ENCODE measurements at regions not wholly inside any gene's neighbourhood (a gene's known extent, or its start where the extent isn't known, plus 50 kb on each side); places are given as distances from the start of the nearest gene placed in this dataset.
"Not testable (repeated sequence)": the region's sequence is repeated elsewhere in the genome, so short reads cannot be mapped to it uniquely, and the experiment has no call there.

GRCh38 chr16:59336136-59336695 lies 602.1 kb upstream of the GOT2 start:
- H3K4me3 ChIP-seq (ENCODE audit: low read depth, low read length): no peak overlapping the region
- TF ChIP-seq, protein P1, sequence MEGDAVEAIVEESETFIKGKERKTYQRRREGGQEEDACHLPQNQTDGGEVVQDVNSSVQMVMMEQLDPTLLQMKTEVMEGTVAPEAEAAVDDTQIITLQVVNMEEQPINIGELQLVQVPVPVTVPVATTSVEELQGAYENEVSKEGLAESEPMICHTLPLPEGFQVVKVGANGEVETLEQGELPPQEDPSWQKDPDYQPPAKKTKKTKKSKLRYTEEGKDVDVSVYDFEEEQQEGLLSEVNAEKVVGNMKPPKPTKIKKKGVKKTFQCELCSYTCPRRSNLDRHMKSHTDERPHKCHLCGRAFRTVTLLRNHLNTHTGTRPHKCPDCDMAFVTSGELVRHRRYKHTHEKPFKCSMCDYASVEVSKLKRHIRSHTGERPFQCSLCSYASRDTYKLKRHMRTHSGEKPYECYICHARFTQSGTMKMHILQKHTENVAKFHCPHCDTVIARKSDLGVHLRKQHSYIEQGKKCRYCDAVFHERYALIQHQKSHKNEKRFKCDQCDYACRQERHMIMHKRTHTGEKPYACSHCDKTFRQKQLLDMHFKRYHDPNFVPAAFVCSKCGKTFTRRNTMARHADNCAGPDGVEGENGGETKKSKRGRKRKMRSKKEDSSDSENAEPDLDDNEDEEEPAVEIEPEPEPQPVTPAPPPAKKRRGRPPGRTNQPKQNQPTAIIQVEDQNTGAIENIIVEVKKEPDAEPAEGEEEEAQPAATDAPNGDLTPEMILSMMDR (IDR thresholded peaks at IDR 0.05; ENCODE audit: insufficient read depth, low read length): no peak
- DNase-seq (ENCODE audit: low read depth): no peak

DNA sequence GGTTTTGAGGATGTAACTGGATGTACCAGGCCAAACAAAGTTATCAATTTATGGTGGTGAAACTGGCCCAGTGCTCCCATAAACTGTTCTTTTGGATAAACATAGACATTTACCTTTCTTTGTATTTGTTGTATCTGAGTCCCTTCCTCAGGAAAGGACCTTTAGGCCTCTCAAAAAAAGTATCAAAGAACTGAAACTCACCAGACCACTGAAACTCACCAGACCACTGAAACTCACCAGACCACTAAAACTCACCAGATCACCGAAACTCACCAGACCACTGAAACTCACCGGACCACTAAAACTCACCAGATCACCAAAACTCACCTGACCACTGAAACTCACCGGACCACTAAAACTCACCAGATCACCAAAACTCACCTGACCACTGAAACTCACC lies 597.6 kb upstream of the GOT2 start:
- H3K4me3 ChIP-seq (ENCODE audit: low read depth, low read length); DNase-seq (ENCODE audit: low read depth): not testable (repeated sequence)

GRCh38 chr16:59330019-59330670 lies 596.0 kb upstream of the GOT2 start:
- TF ChIP-seq, protein P1 (IDR thresholded peaks at IDR 0.05; ENCODE audit: insufficient read depth, low read length): no peak
- no peak for DNase-seq (ENCODE audit: low read depth)

DNA sequence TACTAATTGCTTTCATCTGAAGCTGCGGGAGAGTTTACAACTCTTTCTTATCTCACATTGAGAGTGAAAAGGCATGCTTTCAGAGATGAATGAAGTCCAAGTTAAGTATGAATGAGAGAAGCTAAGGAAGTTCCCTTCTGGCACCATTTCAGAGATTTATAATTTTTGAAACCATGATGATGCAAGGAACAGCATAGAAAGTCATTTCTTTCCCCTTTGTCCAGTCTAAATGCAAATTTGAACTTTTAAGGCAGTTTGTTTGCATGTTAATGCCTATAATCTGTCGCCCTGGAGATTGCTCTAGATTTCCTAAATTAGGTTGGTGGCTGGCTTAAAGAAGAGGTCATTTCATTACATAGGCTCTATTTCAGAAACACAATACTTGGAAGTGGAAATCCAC lies 594.8 kb upstream of the GOT2 start:
- TF ChIP-seq, protein P1 (IDR thresholded peaks at IDR 0.05; ENCODE audit: insufficient read depth, low read length): no peak
- no peak for DNase-seq (ENCODE audit: low read depth)
- H3K4me3 ChIP-seq (ENCODE audit: low read depth, low read length): no peak overlapping the region

More at GRCh38 chr16:59330019-59330670, 596.0 kb upstream of the GOT2 start:
- no peak overlapping the region for H3K4me3 ChIP-seq (ENCODE audit: low read depth, low read length)

- TF ChIP-seq, protein P1 (IDR thresholded peaks at IDR 0.05; ENCODE audit: insufficient read depth, low read length): no peak
- DNase-seq (ENCODE audit: low read depth): no peak
- H3K4me3 ChIP-seq (ENCODE audit: low read depth, low read length): no peak overlapping the region
Measured at GRCh38 chr16:59327894-59328293, 593.8 kb upstream of the GOT2 start.

DNA sequence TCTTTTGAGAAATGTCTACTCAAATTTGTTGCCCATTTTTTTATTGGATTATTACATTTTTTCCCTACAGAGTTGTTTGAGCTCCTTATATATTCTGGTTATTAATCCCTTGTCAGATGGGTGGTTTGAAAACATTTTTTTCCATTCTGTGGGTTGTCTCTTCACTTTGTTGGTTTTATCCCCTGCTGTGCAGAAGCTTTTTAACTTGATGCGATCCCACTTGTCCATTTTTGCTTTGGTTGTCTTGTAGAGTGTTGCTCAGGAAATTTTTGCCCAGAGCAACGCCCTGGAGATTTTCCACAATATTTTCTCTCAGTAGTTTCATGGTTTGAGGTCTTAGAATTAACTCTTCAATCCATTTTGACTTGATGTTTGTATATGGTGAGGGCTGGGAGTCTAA lies 592.8 kb upstream of the GOT2 start:
- no peak overlapping the region for H3K4me3 ChIP-seq (ENCODE audit: low read depth, low read length)
- no peak for DNase-seq (ENCODE audit: low read depth)
- TF ChIP-seq, protein P1 (IDR thresholded peaks at IDR 0.05; ENCODE audit: insufficient read depth, low read length): no peak

GRCh38 chr16:59324462-59324861 lies 590.3 kb upstream of the GOT2 start:
- TF ChIP-seq, protein P1 (IDR thresholded peaks at IDR 0.05; ENCODE audit: insufficient read depth, low read length): no peak
- no peak for DNase-seq (ENCODE audit: low read depth)
- no peak overlapping the region for H3K4me3 ChIP-seq (ENCODE audit: low read depth, low read length)
